ENCODE measurements at regions not wholly inside any gene's neighbourhood (a gene's known extent, or its start where the extent isn't known, plus 50 kb on each side); places are given as distances from the start of the nearest gene placed in this dataset.

- H3K4me3 Mint-ChIP-seq = no peak overlapping the region
- Histone ChIP-seq H3K4me3 (no peak overlapping the region), H3K4me1 (ENCODE audit: insufficient read depth) (no peaks in the 10 kb centered on the region), H4K20me1 (replicated peaks; ENCODE audit: insufficient read depth) (no peaks in the 10 kb centered on the region), H3K79me2 (replicated peaks; ENCODE audit: insufficient read depth) (no peaks in the 10 kb centered on the region), H3K27me3 (ENCODE audit: insufficient read depth) (no peaks in the 10 kb centered on the region), H3F3A (replicated peaks; ENCODE audit: low read depth) (no peaks in the 10 kb centered on the region), H3K9me2 (ENCODE audit: insufficient read depth) (no peaks in the 10 kb centered on the region), H3K4me2 (no peak overlapping the region), H3K27ac (ENCODE audit: low read depth) (no peak overlapping the region), H2AFZ (no peak overlapping the region), H3K36me3 (ENCODE audit: insufficient read depth) (no peaks in the 10 kb centered on the region)
- H3K36me3 Mint-ChIP-seq (ENCODE audit: low read depth) = peaks cover 3% of the 10 kb centered on the region; the same call in 2 of the 3 replicates
- no peak for ATAC-seq
- no peak overlapping the region for H3K27ac Mint-ChIP-seq
- peaks cover 22% of the 10 kb centered on the region for H3K9me3 Mint-ChIP-seq
- TF ChIP-seq ETS1 (IDR thresholded peaks at IDR 0.05) (no peak), ZNF462 (CRISPR knock-in tag; IDR thresholded peaks at IDR 0.05) (no peak), POLR2AphosphoS5 (IDR thresholded peaks at IDR 0.05; ENCODE audit: low read depth) (no peak), CTCF (conservative IDR thresholded peaks at IDR 0.05; ENCODE audit: low read depth in 2 of 2) (no peak), EZH2phosphoT487 (IDR thresholded peaks at IDR 0.05; ENCODE audit: unreplicated experiment) (no peak), REST (IDR thresholded peaks at IDR 0.05; ENCODE audit: unreplicated experiment) (no peak), ZNF331 (CRISPR knock-in tag; IDR thresholded peaks at IDR 0.05; ENCODE audit: low read depth) (no peak), JUNB (IDR thresholded peaks at IDR 0.05; ENCODE audit: unreplicated experiment) (no peak), ZNF114 (CRISPR knock-in tag; IDR thresholded peaks at IDR 0.05) (no peak), NANOG (IDR thresholded peaks at IDR 0.05; ENCODE audit: borderline replicate concordance) (no peak), STAT1 (IDR thresholded peaks at IDR 0.05; ENCODE audit: unreplicated experiment) (no peak), CREB1 (CRISPR knock-in tag; IDR thresholded peaks at IDR 0.05; ENCODE audit: low read depth) (no peak), EZH2 (IDR thresholded peaks at IDR 0.05; ENCODE audit: low read depth, unreplicated experiment) (no peak)
- no peaks in the 10 kb centered on the region for H3K27me3 Mint-ChIP-seq (ENCODE audit: insufficient read depth, low read depth, poor library complexity)
- DNase-seq (ENCODE audit: low spot score) = no peak
- H3K4me1 Mint-ChIP-seq = no peaks in the 10 kb centered on the region
Measured at GRCh38 chr6:115733426-115733825, 327.3 kb downstream of the FRK start.

Data from GM23338 (cell line).